Loucy (cell line): ENCODE measurements at regions not wholly inside any gene's neighbourhood (a gene's known extent, or its start where the extent isn't known, plus 50 kb on each side); places are given as distances from the start of the nearest gene placed in this dataset.

Source experiments
- H2AFZ ChIP-seq: fragments of 200-600 bp; sonication (generic); 2 replicates; pipeline ENCODE4 v1.6.0; 2016; ENCODE audit warnings: antibody characterized with exemption, mild to moderate bottlenecking, low read length, moderate library complexity
- H3F3A ChIP-seq: fragments of 200-600 bp; 2 replicates; pipeline ENCODE4 v1.6.0; 2016; ENCODE audit warnings: antibody characterized with exemption, low read depth, mild to moderate bottlenecking
- H3K27me3 ChIP-seq: fragments of 200-600 bp; sonication (generic); 2 replicates; pipeline ENCODE4 v1.6.1; 2014; ENCODE audit warnings: low read length, mild to moderate bottlenecking; ENCODE audit not compliant: insufficient read depth, poor library complexity, severe bottlenecking
- H3K36me3 ChIP-seq: fragments of 200-600 bp; sonication (generic); 2 replicates; pipeline ENCODE4 v1.6.1; 2016; ENCODE audit warnings: low read length; ENCODE audit not compliant: insufficient read depth
- H3K4me1 ChIP-seq: fragments of 200-600 bp; sonication (generic); 2 replicates; pipeline ENCODE4 v1.5.1; 2014; ENCODE audit warnings: low read length, mild to moderate bottlenecking; ENCODE audit not compliant: insufficient read depth, poor library complexity, severe bottlenecking
- H3K4me2 ChIP-seq: fragments of 200-600 bp; sonication (generic); 2 replicates; pipeline ENCODE4 v1.6.0; 2014; ENCODE audit warnings: antibody characterized with exemption, low read length, low read depth, mild to moderate bottlenecking; ENCODE audit not compliant: poor library complexity, severe bottlenecking
- H3K4me3 ChIP-seq: fragments of 200-600 bp; sonication (generic); 2 replicates; pipeline ENCODE4 v1.5.1; 2014; ENCODE audit warnings: low read length, mild to moderate bottlenecking, mixed read lengths; ENCODE audit not compliant: poor library complexity, severe bottlenecking
- H3K79me2 ChIP-seq: fragments of 200-600 bp; sonication (generic); 2 replicates; pipeline ENCODE4 v1.6.1; 2014; ENCODE audit warnings: low read length; ENCODE audit not compliant: insufficient read depth
- H3K9ac ChIP-seq: fragments of 200-600 bp; sonication (generic); 2 replicates; pipeline ENCODE4 v1.6.0; 2014; ENCODE audit warnings: mild to moderate bottlenecking, low read depth, low read length, moderate library complexity; ENCODE audit not compliant: poor library complexity, severe bottlenecking
- H3K9me2 ChIP-seq: fragments of 200-600 bp; sonication (generic); replicated peaks from 2 replicates; pipeline ENCODE4 v1.6.1; 2016; ENCODE audit warnings: low read depth, low read length, mixed read lengths
- H3K9me3 ChIP-seq: fragments of 200-600 bp; sonication (generic); 2 replicates; pipeline ENCODE4 v1.6.1; 2014; ENCODE audit warnings: mild to moderate bottlenecking, antibody characterized with exemption, low read length, low read depth; ENCODE audit not compliant: insufficient read depth
- H4K20me1 ChIP-seq: fragments of 200-600 bp; sonication (generic); 2 replicates; pipeline ENCODE4 v1.6.0; 2014; ENCODE audit warnings: antibody characterized with exemption, low read length, mild to moderate bottlenecking; ENCODE audit not compliant: insufficient read depth, poor library complexity, severe bottlenecking
- EZH2phosphoT487 ChIP-seq: fragments of 200-600 bp; IDR thresholded peaks from 2 replicates; pipeline ENCODE4 v1.6.1; 2018; ENCODE audit warnings: antibody characterized with exemption, mild to moderate bottlenecking, moderate library complexity, borderline replicate concordance
- TF ChIP-seq, protein P1 (sequence below): fragments of 200-600 bp; sonication (generic); conservative IDR thresholded peaks from 2 replicates; pipeline ENCODE4 v1.5.1; 2014; ENCODE audit warnings: mild to moderate bottlenecking, antibody characterized with exemption, low read length

DNA sequence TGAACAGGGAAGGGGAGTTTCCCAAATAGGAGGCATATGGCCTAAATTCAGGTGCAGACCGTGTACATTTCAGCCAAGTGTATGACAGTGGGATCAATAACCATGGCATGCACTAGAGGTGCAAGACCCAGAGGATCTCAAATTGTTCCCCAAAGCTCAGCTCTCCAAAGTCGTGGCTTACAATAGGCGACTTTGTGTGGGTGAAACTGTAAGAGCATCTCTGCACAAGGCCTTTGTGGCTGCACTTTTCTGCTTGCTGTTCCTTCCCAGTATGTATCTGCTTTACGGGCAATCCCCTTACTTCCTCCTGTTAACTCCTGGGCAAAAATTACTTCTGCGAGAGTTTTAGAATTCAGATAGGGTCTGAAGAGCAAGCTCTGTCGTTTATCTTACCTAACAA, 518.3 kb upstream of the ZFP42 start:
- TF ChIP-seq EZH2phosphoT487: no peak
- TF ChIP-seq, protein P1, sequence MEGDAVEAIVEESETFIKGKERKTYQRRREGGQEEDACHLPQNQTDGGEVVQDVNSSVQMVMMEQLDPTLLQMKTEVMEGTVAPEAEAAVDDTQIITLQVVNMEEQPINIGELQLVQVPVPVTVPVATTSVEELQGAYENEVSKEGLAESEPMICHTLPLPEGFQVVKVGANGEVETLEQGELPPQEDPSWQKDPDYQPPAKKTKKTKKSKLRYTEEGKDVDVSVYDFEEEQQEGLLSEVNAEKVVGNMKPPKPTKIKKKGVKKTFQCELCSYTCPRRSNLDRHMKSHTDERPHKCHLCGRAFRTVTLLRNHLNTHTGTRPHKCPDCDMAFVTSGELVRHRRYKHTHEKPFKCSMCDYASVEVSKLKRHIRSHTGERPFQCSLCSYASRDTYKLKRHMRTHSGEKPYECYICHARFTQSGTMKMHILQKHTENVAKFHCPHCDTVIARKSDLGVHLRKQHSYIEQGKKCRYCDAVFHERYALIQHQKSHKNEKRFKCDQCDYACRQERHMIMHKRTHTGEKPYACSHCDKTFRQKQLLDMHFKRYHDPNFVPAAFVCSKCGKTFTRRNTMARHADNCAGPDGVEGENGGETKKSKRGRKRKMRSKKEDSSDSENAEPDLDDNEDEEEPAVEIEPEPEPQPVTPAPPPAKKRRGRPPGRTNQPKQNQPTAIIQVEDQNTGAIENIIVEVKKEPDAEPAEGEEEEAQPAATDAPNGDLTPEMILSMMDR: no peak
- Histone ChIP-seq H3K9ac (no peak overlapping the region), H2AFZ (no peak overlapping the region), H4K20me1 (no peaks in the 10 kb centered on the region), H3K9me2 (no peaks in the 10 kb centered on the region), H3K36me3 (no peaks in the 10 kb centered on the region), H3K4me3 (no peak overlapping the region), H3K4me2 (no peak overlapping the region), H3K27me3 (no peaks in the 10 kb centered on the region), H3K9me3 (no peaks in the 10 kb centered on the region; the same call in 1 of the 2 replicates), H3F3A (no peaks in the 10 kb centered on the region), H3K4me1 (no peaks in the 10 kb centered on the region), H3K79me2 (no peaks in the 10 kb centered on the region)

DNA sequence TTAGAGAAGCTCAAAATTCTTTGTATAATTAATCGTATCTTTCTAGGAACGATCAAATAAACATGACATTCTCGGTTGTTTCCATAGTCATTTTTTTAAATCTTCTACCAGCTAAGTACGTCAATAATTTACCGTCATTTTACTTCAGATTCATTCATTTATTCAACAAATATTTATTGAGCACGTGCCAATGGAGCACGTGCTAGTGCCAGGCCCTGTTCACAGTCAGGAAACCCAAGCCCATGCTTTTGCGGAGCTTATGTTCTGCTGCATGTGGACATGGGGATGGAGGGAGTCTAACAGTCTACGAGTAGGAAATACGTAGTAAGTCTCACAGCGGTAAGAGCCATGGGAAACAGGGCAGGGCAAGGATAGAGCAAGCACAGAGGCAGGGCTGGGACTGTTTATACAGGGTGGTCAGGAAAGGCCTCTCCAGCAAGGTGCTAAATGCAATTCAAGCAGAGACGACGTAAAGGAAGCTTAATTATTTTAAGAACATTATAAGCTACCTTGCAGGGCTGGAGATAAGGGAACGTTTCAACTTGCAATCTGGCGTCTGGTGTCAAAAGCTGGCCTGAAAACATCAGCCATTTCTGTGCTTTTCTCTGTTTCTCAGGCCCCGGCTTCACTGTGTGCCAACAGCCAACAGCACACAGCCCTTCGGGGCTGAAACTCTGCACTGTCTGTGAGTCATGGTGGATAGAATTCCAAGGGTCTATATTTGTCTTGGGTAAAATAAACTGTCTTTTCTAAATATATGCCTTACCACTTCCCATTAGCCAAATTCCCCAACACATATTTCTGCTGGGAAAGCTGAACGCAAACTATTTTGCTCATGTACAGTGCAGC, 517.1 kb upstream of the ZFP42 start:
- no peaks in the 10 kb centered on the region for H3K36me3 ChIP-seq
- H3K79me2 ChIP-seq: no peaks in the 10 kb centered on the region
- H3K4me3 ChIP-seq: no peak overlapping the region
- H3K9me2 ChIP-seq: no peaks in the 10 kb centered on the region
- no peaks in the 10 kb centered on the region for H3K9me3 ChIP-seq
- H3K4me2 ChIP-seq: no peak overlapping the region
- no peaks in the 10 kb centered on the region for H3K4me1 ChIP-seq
- no peaks in the 10 kb centered on the region for H4K20me1 ChIP-seq
- TF ChIP-seq EZH2phosphoT487: no peak
- TF ChIP-seq, protein P1: no peak
- no peaks in the 10 kb centered on the region for H3F3A ChIP-seq
- H2AFZ ChIP-seq: no peak overlapping the region
- no peak overlapping the region for H3K9ac ChIP-seq
- no peaks in the 10 kb centered on the region for H3K27me3 ChIP-seq

DNA sequence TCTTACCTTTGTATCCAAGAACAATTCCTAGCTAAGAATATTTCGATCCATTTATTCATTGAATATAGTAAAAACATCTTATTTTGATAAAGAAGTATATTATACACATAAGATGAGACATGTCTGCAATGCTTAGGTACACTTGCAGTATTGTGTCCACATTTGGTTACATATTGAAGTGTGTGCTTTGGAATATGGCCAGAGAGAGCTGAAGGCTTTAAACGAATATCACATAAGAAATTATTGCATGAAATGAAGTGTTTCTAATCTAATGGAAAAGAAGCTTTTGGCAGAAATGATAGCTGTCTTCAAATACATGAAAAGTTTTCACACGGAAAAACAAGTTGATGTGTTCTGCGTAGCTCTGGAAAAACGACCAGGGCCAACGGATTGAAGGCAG, 516.1 kb upstream of the ZFP42 start:
- TF ChIP-seq, protein P1: no peak
- TF ChIP-seq EZH2phosphoT487: no peak
- Histone ChIP-seq H2AFZ (no peak overlapping the region), H3K9ac (no peak overlapping the region)

More for the DNA sequence above, 516.1 kb upstream of the ZFP42 start:
- no peaks in the 10 kb centered on the region for H3K9me2 ChIP-seq
- H3K27me3 ChIP-seq: no peaks in the 10 kb centered on the region
- no peak overlapping the region for H3K4me2 ChIP-seq
- no peaks in the 10 kb centered on the region for H3K9me3 ChIP-seq
- H3K79me2 ChIP-seq: no peaks in the 10 kb centered on the region
- no peak overlapping the region for H3K4me3 ChIP-seq
- no peaks in the 10 kb centered on the region for H3K36me3 ChIP-seq
- H3K4me1 ChIP-seq: no peaks in the 10 kb centered on the region
- H4K20me1 ChIP-seq: no peaks in the 10 kb centered on the region
- H3F3A ChIP-seq: no peaks in the 10 kb centered on the region
